IgD-negative memory B cell (primary cell): ENCODE measurements at regions not wholly inside any gene's neighbourhood (a gene's known extent, or its start where the extent isn't known, plus 50 kb on each side); places are given as distances from the start of the nearest gene placed in this dataset.

ENCODE experiments used
- H3K27ac Mint-ChIP-seq, 3 donors: one replicate each; pipeline ENCODE4 v1.8.0; 2020 to 2022; ENCODE audit warnings: mild to moderate bottlenecking in 3 of 3, mixed read lengths in 3 of 3, moderate library complexity in 1 of 3
- H3K27me3 Mint-ChIP-seq: one replicate; pipeline ENCODE4 v1.8.0; 2021; ENCODE audit warnings: mixed read lengths
- H3K36me3 Mint-ChIP-seq: one replicate; pipeline ENCODE4 v1.8.0; 2020; ENCODE audit warnings: mild to moderate bottlenecking, mixed read lengths
- H3K4me1 Mint-ChIP-seq, 3 donors: one replicate each; pipeline ENCODE4 v1.8.0; 2020 to 2022; ENCODE audit warnings: mixed read lengths in 3 of 3, mild to moderate bottlenecking in 1 of 3
- H3K4me3 Mint-ChIP-seq, 4 donors: one replicate each; pipeline ENCODE4 v1.8.0; 2020 to 2022; ENCODE audit warnings: mild to moderate bottlenecking in 4 of 4, mixed read lengths in 4 of 4, moderate library complexity in 3 of 4
- H3K9me3 Mint-ChIP-seq, 3 donors: one replicate each; pipeline ENCODE4 v1.8.0; 2020 to 2021; ENCODE audit warnings: mixed read lengths in 3 of 3, mild to moderate bottlenecking in 1 of 3

GRCh38 chr13:107031716-107032115 lies 463.8 kb upstream of the ARGLU1 start:
- Mint-ChIP-seq H3K9me3 (peaks cover 0 to 7% (median 0%) of the 10 kb centered on the region in 3 donors), H3K4me1 (no peaks in the 10 kb centered on the region), H3K36me3 (no peaks in the 10 kb centered on the region), H3K27ac (no peak overlapping the region), H3K4me3 (no peak overlapping the region), H3K27me3 (no peaks in the 10 kb centered on the region)

- Mint-ChIP-seq H3K27me3 (no peaks in the 10 kb centered on the region), H3K36me3 (no peaks in the 10 kb centered on the region), H3K9me3 (peaks cover 0 to 11% (median 5%) of the 10 kb centered on the region in 3 donors), H3K4me3 (no peak overlapping the region), H3K27ac (no peak overlapping the region), H3K4me1 (no peaks in the 10 kb centered on the region)
These were observed 460.8 kb upstream of the ARGLU1 start for GRCh38 chr13:107028751-107029150.

- Mint-ChIP-seq H3K27ac (no peak overlapping the region), H3K9me3 (peaks cover 0 to 17% (median 5%) of the 10 kb centered on the region in 3 donors), H3K36me3 (no peaks in the 10 kb centered on the region), H3K4me3 (no peak overlapping the region), H3K27me3 (no peaks in the 10 kb centered on the region), H3K4me1 (no peaks in the 10 kb centered on the region)
These were observed 458.1 kb upstream of the ARGLU1 start for GRCh38 chr13:107025991-107026390.

GRCh38 chr13:107023335-107023734 lies 455.4 kb upstream of the ARGLU1 start:
- no peaks in the 10 kb centered on the region for H3K27me3 Mint-ChIP-seq
- no peak overlapping the region for H3K27ac Mint-ChIP-seq
- H3K4me3 Mint-ChIP-seq, result no peak overlapping the region
- H3K36me3 Mint-ChIP-seq, result no peaks in the 10 kb centered on the region
- H3K9me3 Mint-ChIP-seq, result peaks cover 0 to 17% (median 5%) of the 10 kb centered on the region in 3 donors
- H3K4me1 Mint-ChIP-seq, result no peaks in the 10 kb centered on the region

GRCh38 chr13:107020393-107020792 lies 452.5 kb upstream of the ARGLU1 start:
- Mint-ChIP-seq H3K27me3 (no peaks in the 10 kb centered on the region), H3K36me3 (no peaks in the 10 kb centered on the region), H3K4me3 (no peak overlapping the region), H3K4me1 (no peaks in the 10 kb centered on the region), H3K9me3 (peaks cover 0 to 15% (median 3%) of the 10 kb centered on the region in 3 donors), H3K27ac (no peak overlapping the region)

GRCh38 chr13:107018285-107018684 lies 450.3 kb upstream of the ARGLU1 start:
- no peaks in the 10 kb centered on the region for H3K36me3 Mint-ChIP-seq
- H3K4me3 Mint-ChIP-seq, result no peak overlapping the region
- peaks cover 0 to 7% (median 0%) of the 10 kb centered on the region in 3 donors for H3K9me3 Mint-ChIP-seq
- H3K27ac Mint-ChIP-seq, result no peak overlapping the region
- no peaks in the 10 kb centered on the region for H3K27me3 Mint-ChIP-seq
- H3K4me1 Mint-ChIP-seq, result no peaks in the 10 kb centered on the region

- Mint-ChIP-seq H3K4me3 (no peak overlapping the region), H3K27ac (no peak overlapping the region), H3K36me3 (no peaks in the 10 kb centered on the region), H3K9me3 (peaks cover 0 to 3% (median 0%) of the 10 kb centered on the region in 3 donors), H3K27me3 (no peaks in the 10 kb centered on the region), H3K4me1 (no peaks in the 10 kb centered on the region)
These were observed 438.7 kb upstream of the ARGLU1 start for GRCh38 chr13:107006661-107007060.

- no peak overlapping the region for H3K27ac Mint-ChIP-seq
- no peaks in the 10 kb centered on the region for H3K36me3 Mint-ChIP-seq
- no peak overlapping the region for H3K4me3 Mint-ChIP-seq
- H3K4me1 Mint-ChIP-seq, result no peaks in the 10 kb centered on the region
- H3K27me3 Mint-ChIP-seq, result no peaks in the 10 kb centered on the region
- H3K9me3 Mint-ChIP-seq, result peaks cover 0 to 3% (median 0%) of the 10 kb centered on the region in 3 donors
These were observed 437.6 kb upstream of the ARGLU1 start for GRCh38 chr13:107005577-107005976.

GRCh38 chr13:107003911-107004310 lies 436.0 kb upstream of the ARGLU1 start:
- peaks cover 2 to 3% (median 2%) of the 10 kb centered on the region in 3 donors for H3K9me3 Mint-ChIP-seq
- no peaks in the 10 kb centered on the region for H3K27me3 Mint-ChIP-seq
- H3K4me3 Mint-ChIP-seq, result no peak overlapping the region
- H3K27ac Mint-ChIP-seq, result no peak overlapping the region
- H3K36me3 Mint-ChIP-seq, result no peaks in the 10 kb centered on the region
- H3K4me1 Mint-ChIP-seq, result peaks cover 0 to 2% (median 0%) of the 10 kb centered on the region in 3 donors

- no peak overlapping the region for H3K27ac Mint-ChIP-seq
- no peaks in the 10 kb centered on the region for H3K36me3 Mint-ChIP-seq
- H3K27me3 Mint-ChIP-seq, result no peaks in the 10 kb centered on the region
- H3K9me3 Mint-ChIP-seq, result peaks cover 2 to 12% (median 10%) of the 10 kb centered on the region in 3 donors
- peaks cover 0 to 2% (median 0%) of the 10 kb centered on the region in 3 donors for H3K4me1 Mint-ChIP-seq
- H3K4me3 Mint-ChIP-seq, result no peak overlapping the region
These were observed 430.7 kb upstream of the ARGLU1 start for GRCh38 chr13:106998664-106999063.

- Mint-ChIP-seq H3K4me1 (peaks cover 0 to 2% (median 0%) of the 10 kb centered on the region in 3 donors), H3K4me3 (no peak overlapping the region), H3K36me3 (no peaks in the 10 kb centered on the region), H3K9me3 (peaks cover 2 to 12% (median 10%) of the 10 kb centered on the region in 3 donors), H3K27me3 (no peaks in the 10 kb centered on the region), H3K27ac (no peak overlapping the region)
These were observed 429.8 kb upstream of the ARGLU1 start for GRCh38 chr13:106997696-106998095.

GRCh38 chr13:106996867-106997618 lies 429.1 kb upstream of the ARGLU1 start:
- no peaks in the 10 kb centered on the region for H3K27me3 Mint-ChIP-seq
- H3K4me1 Mint-ChIP-seq, result peaks cover 0 to 2% (median 0%) of the 10 kb centered on the region in 3 donors
- no peaks in the 10 kb centered on the region for H3K36me3 Mint-ChIP-seq
- peak overlapping the region in 1 of 3 donors; percentile 9 for H3K27ac Mint-ChIP-seq
- no peak overlapping the region for H3K4me3 Mint-ChIP-seq
- H3K9me3 Mint-ChIP-seq, result peaks cover 2 to 12% (median 10%) of the 10 kb centered on the region in 3 donors

GRCh38 chr13:106990594-106990993 lies 422.7 kb upstream of the ARGLU1 start:
- no peak overlapping the region for H3K27ac Mint-ChIP-seq
- H3K4me1 Mint-ChIP-seq, result no peaks in the 10 kb centered on the region
- peaks cover 0 to 6% (median 1%) of the 10 kb centered on the region in 3 donors for H3K9me3 Mint-ChIP-seq
- H3K27me3 Mint-ChIP-seq, result no peaks in the 10 kb centered on the region
- no peak overlapping the region for H3K4me3 Mint-ChIP-seq
- H3K36me3 Mint-ChIP-seq, result no peaks in the 10 kb centered on the region

GRCh38 chr13:106989876-106990275 lies 421.9 kb upstream of the ARGLU1 start:
- Mint-ChIP-seq H3K9me3 (peaks cover 0 to 6% (median 1%) of the 10 kb centered on the region in 3 donors), H3K36me3 (no peaks in the 10 kb centered on the region), H3K27ac (no peak overlapping the region), H3K27me3 (no peaks in the 10 kb centered on the region), H3K4me3 (no peak overlapping the region), H3K4me1 (no peaks in the 10 kb centered on the region)

- peaks cover 0 to 3% (median 0%) of the 10 kb centered on the region in 3 donors for H3K4me1 Mint-ChIP-seq
These were observed 419.5 kb upstream of the ARGLU1 start for GRCh38 chr13:106987427-106987785.

More at GRCh38 chr13:106987427-106987785, 419.5 kb upstream of the ARGLU1 start:
- Mint-ChIP-seq H3K9me3 (peaks cover 0 to 6% (median 1%) of the 10 kb centered on the region in 3 donors), H3K4me3 (no peak overlapping the region), H3K27ac (no peak overlapping the region), H3K36me3 (no peaks in the 10 kb centered on the region), H3K27me3 (no peaks in the 10 kb centered on the region)
